CD4-positive, alpha-beta T cell (primary cell): ENCODE measurements at regions not wholly inside any gene's neighbourhood (a gene's known extent, or its start where the extent isn't known, plus 50 kb on each side); places are given as distances from the start of the nearest gene placed in this dataset.

Experiments
- ATAC-seq: fragments of 200-7000 bp; cut with Tn5 transposase; one replicate; pipeline ENCODE4 v1.10.0; 2022; ENCODE audit warnings: mild to moderate bottlenecking; ENCODE audit not compliant: poor library complexity
- CTCF ChIA-PET: fragments of 350-600 bp; sonication (Branson Sonifier 250); formaldehyde crosslinking; loops from one replicate; lab custom pipeline; 2021; ENCODE audit warnings: antibody characterized with exemption, inconsistent platforms; lab: Charles Lee
- POLR2A ChIA-PET: fragments of 350-600 bp; sonication (Branson Sonifier 250); formaldehyde crosslinking; loops from one replicate; lab custom pipeline; 2021; ENCODE audit warnings: antibody characterized with exemption, inconsistent platforms; lab: Charles Lee
- DNase-seq, 14 experiments: peaks; one replicate each; pipeline ENCODE4 v3.0.0-alpha.2; 2013 to 2020; ENCODE audit warnings: mixed read lengths in 2 of 14
- H3K27ac ChIP-seq, 2 donors: one replicate each; pipeline versions ENCODE4 v1.5.1 to v1.7.0; 2013; ENCODE audit warnings: low read length in 2 of 2, low read depth in 1 of 2, mild to moderate bottlenecking in 1 of 2
- H3K27me3 ChIP-seq, 2 experiments: 1 replicate in 1 of 2; 2 replicates in 1 of 2; pipeline versions ENCODE4 v1.6.1 to v1.7.0; 2013; ENCODE audit warnings: low read length in 2 of 2, control low read depth in 1 of 2, mild to moderate bottlenecking in 1 of 2, moderate library complexity in 1 of 2; ENCODE audit not compliant: insufficient read depth in 2 of 2, control insufficient read depth in 1 of 2
- H3K36me3 ChIP-seq: one replicate; pipeline ENCODE4 v1.6.1; 2013; ENCODE audit warnings: low read length, control low read depth; ENCODE audit not compliant: insufficient read depth
- H3K4me1 ChIP-seq: one replicate; pipeline ENCODE4 v1.6.1; 2013; ENCODE audit warnings: low read length, control low read depth; ENCODE audit not compliant: insufficient read depth
- H3K4me3 ChIP-seq: one replicate; pipeline ENCODE4 v1.5.1; 2013; ENCODE audit warnings: mild to moderate bottlenecking, low read length, moderate library complexity
- H3K9me3 ChIP-seq, 2 experiments: 1 replicate in 1 of 2; 2 replicates in 1 of 2; pipeline versions ENCODE4 v1.6.1 to v1.7.0; 2013; ENCODE audit warnings: low read length in 2 of 2, mild to moderate bottlenecking in 2 of 2, control low read depth in 1 of 2, moderate library complexity in 1 of 2; ENCODE audit not compliant: control insufficient read depth in 1 of 2, insufficient read depth in 1 of 2
- H3K27ac Mint-ChIP-seq: one replicate; pipeline ENCODE4 v1.8.0; 2020; ENCODE audit warnings: mixed read lengths
- H3K27me3 Mint-ChIP-seq: one replicate; pipeline ENCODE4 v1.8.0; 2021; ENCODE audit warnings: mixed read lengths
- H3K36me3 Mint-ChIP-seq: one replicate; pipeline ENCODE4 v1.8.0; 2021; ENCODE audit warnings: low read depth, mixed read lengths
- H3K4me1 Mint-ChIP-seq: one replicate; pipeline ENCODE4 v1.8.0; 2021; ENCODE audit warnings: low read depth, mixed read lengths
- H3K4me3 Mint-ChIP-seq: one replicate; pipeline ENCODE4 v1.8.0; 2020; ENCODE audit warnings: mild to moderate bottlenecking, mixed read lengths
- H3K9me3 Mint-ChIP-seq: one replicate; pipeline ENCODE4 v1.8.0; 2020; ENCODE audit warnings: mixed read lengths
- CTCF ChIP-seq: fragments of 200-600 bp; IDR thresholded peaks from one replicate; pipeline ENCODE4 v1.8.0; 2022; ENCODE audit warnings: antibody characterized with exemption, mild to moderate bottlenecking
- intact Hi-C, 2 experiments: fragments of 100-400 bp; cut with DNase I in 1 of 2; cut with micrococcal nuclease in 1 of 2; formaldehyde crosslinking; loops; one replicate each; pipeline versions ENCODE4 v1.15.1 to v1.9.0; 2023 to 2025; cut with DNase I, micrococcal nuclease

GRCh38 chr5:163612358-163613149, 107.1 kb downstream of the MAT2B start:
- ChIA-PET CTCF (no interaction called here), POLR2A (no interaction called here)
- no peaks in the 10 kb centered on the region for H3K27me3 ChIP-seq
- DNase-seq (no peak), ATAC-seq (no peak)
- no peak overlapping the region for H3K27ac ChIP-seq
- Mint-ChIP-seq H3K36me3 (no peaks in the 10 kb centered on the region), H3K27ac (no peak overlapping the region), H3K9me3 (no peaks in the 10 kb centered on the region), H3K4me3 (no peak overlapping the region), H3K27me3 (peaks cover 18% of the 10 kb centered on the region), H3K4me1 (no peaks in the 10 kb centered on the region)
- TF ChIP-seq CTCF, result no peak
- H3K4me1 ChIP-seq, result no peaks in the 10 kb centered on the region
- no peaks in the 10 kb centered on the region for H3K36me3 ChIP-seq
- H3K4me3 ChIP-seq, result no peak overlapping the region
- intact Hi-C loops, result no loop called here
- H3K9me3 ChIP-seq, result no peaks in the 10 kb centered on the region

- no peak for ATAC-seq
- Histone ChIP-seq H3K27ac (no peak overlapping the region), H3K4me3 (no peak overlapping the region), H3K27me3 (no peaks in the 10 kb centered on the region), H3K9me3 (no peaks in the 10 kb centered on the region), H3K36me3 (no peaks in the 10 kb centered on the region), H3K4me1 (no peaks in the 10 kb centered on the region)
- ChIA-PET CTCF (no interaction called here), POLR2A (no interaction called here)
- H3K4me3 Mint-ChIP-seq, result no peak overlapping the region
- H3K9me3 Mint-ChIP-seq, result no peaks in the 10 kb centered on the region
- intact Hi-C loops, result no loop called here
- TF ChIP-seq CTCF, result no peak
- no peaks in the 10 kb centered on the region for H3K4me1 Mint-ChIP-seq
- DNase-seq, result no peak
- H3K27me3 Mint-ChIP-seq, result peaks cover 18% of the 10 kb centered on the region
- no peaks in the 10 kb centered on the region for H3K36me3 Mint-ChIP-seq
- H3K27ac Mint-ChIP-seq, result no peak overlapping the region
Observed at GRCh38 chr5:163613150-163613442, 107.7 kb downstream of the MAT2B start.

GRCh38 chr5:163614787-163615186, 109.4 kb downstream of the MAT2B start:
- H3K4me1 ChIP-seq, result no peaks in the 10 kb centered on the region
- POLR2A ChIA-PET, result no interaction called here
- no peaks in the 10 kb centered on the region for H3K9me3 ChIP-seq
- Mint-ChIP-seq H3K27me3 (peaks cover 10% of the 10 kb centered on the region), H3K9me3 (no peaks in the 10 kb centered on the region), H3K36me3 (no peaks in the 10 kb centered on the region), H3K4me3 (no peak overlapping the region), H3K4me1 (no peaks in the 10 kb centered on the region), H3K27ac (no peak overlapping the region)
- ATAC-seq (no peak), DNase-seq (no peak)
- CTCF ChIA-PET, result no interaction called here
- no peaks in the 10 kb centered on the region for H3K36me3 ChIP-seq
- no peaks in the 10 kb centered on the region for H3K27me3 ChIP-seq
- TF ChIP-seq CTCF, result no peak
- intact Hi-C loops, result no loop called here
- no peak overlapping the region for H3K4me3 ChIP-seq
- H3K27ac ChIP-seq, result no peak overlapping the region
